SK-N-SH (cell line): ENCODE measurements at regions not wholly inside any gene's neighbourhood (a gene's known extent, or its start where the extent isn't known, plus 50 kb on each side); places are given as distances from the start of the nearest gene placed in this dataset.

Experiments
- CTCF ChIA-PET: fragments of 300-600, 350-600 bp; formaldehyde crosslinking; extraction: SDS; loops from one replicate; lab custom pipeline; 2021; lab: Yijun Ruan, JAX
- POLR2A ChIA-PET: fragments of 350-600 bp; sonication (Branson Sonifier 250); formaldehyde crosslinking; extraction: SDS; loops from one replicate; lab custom pipeline; 2020; ENCODE audit warnings: antibody characterized with exemption, inconsistent platforms; lab: Yijun Ruan, JAX
- DNase-seq: peaks from one replicate; pipeline ENCODE4 v3.0.0; 2012
- H2AFZ ChIP-seq: fragments of 200-600 bp; sonication (generic); 2 replicates; pipeline ENCODE4 v1.8.1; 2016; ENCODE audit warnings: antibody characterized with exemption, mild to moderate bottlenecking, low read depth
- H3F3A ChIP-seq: fragments of 200-600 bp; sonication (generic); replicated peaks from 2 replicates; pipeline ENCODE3; 2016; ENCODE audit warnings: antibody characterized with exemption, mild to moderate bottlenecking; ENCODE audit not compliant: insufficient read depth
- H3K27ac ChIP-seq, 2 experiments: fragments of 200-500 bp in 1 of 2; fragments of 200-600 bp in 1 of 2; sonication (Bioruptor generic) in 1 of 2; sonication (generic), shearing (Covaris generic) in 1 of 2; 2 replicates each; pipeline versions ENCODE4 v1.5.1 to v1.6.1; 2014 to 2016; ENCODE audit warnings: low read depth in 2 of 2, inconsistent platforms in 1 of 2, low read length in 1 of 2, mild to moderate bottlenecking in 1 of 2, mixed read lengths in 1 of 2
- H3K27me3 ChIP-seq: fragments of 200-600 bp; sonication (generic), shearing (Covaris generic); 2 replicates; pipeline ENCODE4 v1.6.1; 2016; ENCODE audit warnings: mixed run types; ENCODE audit not compliant: insufficient read depth
- H3K36me3 ChIP-seq, 2 experiments: fragments of 200-500 bp in 1 of 2; fragments of 200-600 bp in 1 of 2; sonication (Bioruptor generic) in 1 of 2; sonication (generic) in 1 of 2; replicated peaks in 1 of 2; 2 replicates each; pipeline versions ENCODE3 to v1.5.1; 2014 to 2016; ENCODE audit warnings: low read length in 1 of 2, mild to moderate bottlenecking in 1 of 2; ENCODE audit not compliant: insufficient read depth in 2 of 2, control insufficient read depth in 1 of 2
- H3K4me1 ChIP-seq, 2 experiments: fragments of 200-500 bp in 1 of 2; fragments of 200-600 bp in 1 of 2; sonication (Bioruptor generic) in 1 of 2; sonication (generic), shearing (Covaris generic) in 1 of 2; 2 replicates each; pipeline versions ENCODE4 v1.5.1 to v1.6.1; 2014 to 2016; ENCODE audit warnings: low read depth in 1 of 2, low read length in 1 of 2, mixed run types in 1 of 2; ENCODE audit not compliant: insufficient read depth in 2 of 2, control insufficient read depth in 1 of 2
- H3K4me2 ChIP-seq: fragments of 200-600 bp; sonication (generic), shearing (Covaris generic); 2 replicates; pipeline ENCODE4 v1.6.1; 2017; ENCODE audit warnings: mixed run types
- H3K4me3 ChIP-seq, 2 experiments: fragments of 200-500 bp in 1 of 2; fragments of 200-600 bp in 1 of 2; sonication (Bioruptor generic) in 1 of 2; sonication (generic), shearing (Covaris generic) in 1 of 2; 2 replicates each; pipeline versions ENCODE4 v1.5.1 to v1.8.1; 2014 to 2016; ENCODE audit warnings: low read depth in 2 of 2, inconsistent platforms in 1 of 2, low read length in 1 of 2, mild to moderate bottlenecking in 1 of 2, mixed read lengths in 1 of 2, moderate library complexity in 1 of 2
- H3K79me2 ChIP-seq: fragments of 200-600 bp; sonication (generic); 2 replicates; pipeline ENCODE4 v1.8.1; 2017; ENCODE audit warnings: mild to moderate bottlenecking; ENCODE audit not compliant: insufficient read depth
- H3K9ac ChIP-seq: fragments of 200-600 bp; sonication (generic); 2 replicates; pipeline ENCODE4 v1.6.1; 2017; ENCODE audit warnings: mixed run types
- H3K9me2 ChIP-seq: fragments of 200-600 bp; sonication (generic); 2 replicates; pipeline ENCODE4 v1.6.1; 2017; ENCODE audit warnings: mixed run types
- H3K9me3 ChIP-seq: fragments of 200-600 bp; sonication (generic); 2 replicates; pipeline ENCODE4 v1.6.1; 2017; ENCODE audit warnings: mixed run types, mild to moderate bottlenecking, moderate library complexity
- H4K20me1 ChIP-seq: fragments of 200-600 bp; sonication (generic); 2 replicates; pipeline ENCODE4 v1.6.1; 2017; ENCODE audit warnings: mild to moderate bottlenecking, mixed run types; ENCODE audit not compliant: insufficient read depth
- CTCF ChIP-seq: fragments of 200-600 bp; sonication (generic); IDR thresholded peaks from 2 replicates; pipeline ENCODE4 v1.6.1; 2017; ENCODE audit warnings: antibody characterized with exemption, mild to moderate bottlenecking, moderate library complexity
- ELF1 ChIP-seq: IDR thresholded peaks from 2 replicates; pipeline ENCODE4 v1.4.0; 2012
- EZH2phosphoT487 ChIP-seq: fragments of 200-600 bp; sonication (generic); IDR thresholded peaks from 2 replicates; pipeline ENCODE4 v1.6.1; 2017; ENCODE audit warnings: low read depth, mixed run types, mild to moderate bottlenecking, antibody characterized with exemption, moderate library complexity, borderline replicate concordance
- FOXJ3 ChIP-seq: sonication (generic); formaldehyde crosslinking; IDR thresholded peaks from 2 replicates; pipeline ENCODE4 v1.5.1; 2020; ENCODE audit warnings: mild to moderate bottlenecking, missing genetic modification reagents
- JUND ChIP-seq: IDR thresholded peaks from 2 replicates; pipeline ENCODE4 v1.4.0; 2012
- NFIC ChIP-seq: IDR thresholded peaks from 2 replicates; pipeline ENCODE4 v1.4.0; 2012; ENCODE audit warnings: borderline replicate concordance
- NRF1 ChIP-seq: IDR thresholded peaks from 2 replicates; pipeline ENCODE4 v1.6.1; 2012; ENCODE audit warnings: low read depth, mild to moderate bottlenecking, low read length
- PBX3 ChIP-seq: IDR thresholded peaks from 2 replicates; pipeline ENCODE4; 2012
- POLR2AphosphoS5 ChIP-seq: IDR thresholded peaks from 2 replicates; pipeline ENCODE4 v1.6.1; 2012; ENCODE audit warnings: low read depth, low read length
- RAD21 ChIP-seq: IDR thresholded peaks from 2 replicates; pipeline ENCODE4 v1.6.1; 2012; ENCODE audit warnings: mild to moderate bottlenecking, low read length
- REST ChIP-seq: IDR thresholded peaks from 2 replicates; pipeline ENCODE4 v1.6.1; 2012; ENCODE audit warnings: mild to moderate bottlenecking, low read depth, low read length, moderate library complexity
- SIN3A ChIP-seq: IDR thresholded peaks from 2 replicates; pipeline ENCODE4 v1.6.1; 2012; ENCODE audit warnings: low read depth, mild to moderate bottlenecking, low read length, moderate library complexity, borderline replicate concordance
- TEAD4 ChIP-seq: IDR thresholded peaks from 2 replicates; pipeline ENCODE4 v1.4.0; 2012; ENCODE audit warnings: mild to moderate bottlenecking, borderline replicate concordance; ENCODE audit not compliant: insufficient read depth
- YY1 ChIP-seq: IDR thresholded peaks from 2 replicates; pipeline ENCODE4 v1.4.0; 2012; ENCODE audit warnings: low read depth, mild to moderate bottlenecking
- ZBTB33 ChIP-seq: IDR thresholded peaks from 2 replicates; pipeline ENCODE4 v1.4.0; 2012; ENCODE audit warnings: low read depth, borderline replicate concordance
- WGBS: methylation state at CpG from one replicate; pipeline ENCODE4 v1.1.6; 2017; ENCODE audit warnings: low lambda C conversion rate; 5-methylcytosine and 5-hydroxymethylcytosine counted together

GRCh38 chr2:220451438-220451837 is 824.0 kb downstream of the SLC4A3 start:
- Histone ChIP-seq H3K27ac (no peak overlapping the region), H3K9me2 (no peaks in the 10 kb centered on the region), H3K4me1 (no peaks in the 10 kb centered on the region), H3K9ac (no peak overlapping the region), H3K36me3 (no peaks in the 10 kb centered on the region), H3F3A (no peaks in the 10 kb centered on the region), H2AFZ (no peak overlapping the region), H3K79me2 (no peaks in the 10 kb centered on the region), H3K9me3 (no peaks in the 10 kb centered on the region), H4K20me1 (no peaks in the 10 kb centered on the region)
- CTCF ChIA-PET, result interaction anchor here (1.5 kb wide), 1 partner anchor 13 kb away, joined by 4 read pairs; no protein-coding TSS in a partner anchor
- 14% methylated on average over 2 of the region's 3 CpGs for WGBS
- TF ChIP-seq REST, result no peak
- no peak for TF ChIP-seq EZH2phosphoT487
- TF ChIP-seq JUND, result no peak
- TF ChIP-seq ELF1, result no peak
- no peak for TF ChIP-seq RAD21
- TF ChIP-seq SIN3A, result no peak
- TF ChIP-seq TEAD4, result no peak
- TF ChIP-seq, all 33 proteins: peak for 0
- Histone ChIP-seq H3K4me3 (no peak overlapping the region), H3K27me3 (no peaks in the 10 kb centered on the region), H3K4me2 (no peak overlapping the region)
- no peak for DNase-seq
- POLR2A ChIA-PET, result no interaction called here

- no peaks in the 10 kb centered on the region for H3K9me2 ChIP-seq
- no peak overlapping the region for H3K27ac ChIP-seq
- 2% methylated on average over 2 of the region's 2 CpGs for WGBS
- H3K79me2 ChIP-seq, result no peaks in the 10 kb centered on the region
- H3K36me3 ChIP-seq, result no peaks in the 10 kb centered on the region
- CTCF ChIA-PET, result no interaction called here
- H3K27me3 ChIP-seq, result no peaks in the 10 kb centered on the region
- POLR2A ChIA-PET, result no interaction called here
- H4K20me1 ChIP-seq, result no peaks in the 10 kb centered on the region
- no peak overlapping the region for H3K9ac ChIP-seq
- no peaks in the 10 kb centered on the region for H3K9me3 ChIP-seq
- no peak for DNase-seq
- no peak overlapping the region for H3K4me2 ChIP-seq
- no peaks in the 10 kb centered on the region for H3F3A ChIP-seq
- H3K4me3 ChIP-seq, result no peak overlapping the region
- no peaks in the 10 kb centered on the region for H3K4me1 ChIP-seq
- no peak overlapping the region for H2AFZ ChIP-seq
- TF ChIP-seq POLR2AphosphoS5, result no peak
- TF ChIP-seq NFIC, result no peak
- TF ChIP-seq REST, result no peak
- TF ChIP-seq NRF1, result no peak
- no peak for TF ChIP-seq EZH2phosphoT487
- TF ChIP-seq SIN3A, result no peak
- TF ChIP-seq FOXJ3, result no peak
- TF ChIP-seq YY1, result no peak
- TF ChIP-seq PBX3, result no peak
- no peak for TF ChIP-seq CTCF
- no peak for TF ChIP-seq ZBTB33
Measured at GRCh38 chr2:220452561-220452960, 825.1 kb downstream of the SLC4A3 start.
